Thyroid gland (tissue), 4 donors: ENCODE measurements at regions not wholly inside any gene's neighbourhood (a gene's known extent, or its start where the extent isn't known, plus 50 kb on each side); places are given as distances from the start of the nearest gene placed in this dataset.

Source experiments
- CTCF ChIP-seq, 6 experiments: fragments of 200-600 bp in 3 of 6; fragments of 450-650 bp in 3 of 6; sonication (generic) in 3 of 6; IDR thresholded peaks; one replicate each; pipeline ENCODE4 v1.5.1; 2016 to 2019; ENCODE audit warnings: antibody characterized with exemption in 6 of 6, mild to moderate bottlenecking in 2 of 6, inconsistent platforms in 1 of 6, moderate library complexity in 1 of 6
- POLR2A ChIP-seq, 2 donors: fragments of 450-650 bp; IDR thresholded peaks; one replicate each; pipeline ENCODE4 v1.6.1; 2017; ENCODE audit warnings: antibody characterized with exemption in 2 of 2, mild to moderate bottlenecking in 2 of 2, moderate library complexity in 1 of 2

DNA sequence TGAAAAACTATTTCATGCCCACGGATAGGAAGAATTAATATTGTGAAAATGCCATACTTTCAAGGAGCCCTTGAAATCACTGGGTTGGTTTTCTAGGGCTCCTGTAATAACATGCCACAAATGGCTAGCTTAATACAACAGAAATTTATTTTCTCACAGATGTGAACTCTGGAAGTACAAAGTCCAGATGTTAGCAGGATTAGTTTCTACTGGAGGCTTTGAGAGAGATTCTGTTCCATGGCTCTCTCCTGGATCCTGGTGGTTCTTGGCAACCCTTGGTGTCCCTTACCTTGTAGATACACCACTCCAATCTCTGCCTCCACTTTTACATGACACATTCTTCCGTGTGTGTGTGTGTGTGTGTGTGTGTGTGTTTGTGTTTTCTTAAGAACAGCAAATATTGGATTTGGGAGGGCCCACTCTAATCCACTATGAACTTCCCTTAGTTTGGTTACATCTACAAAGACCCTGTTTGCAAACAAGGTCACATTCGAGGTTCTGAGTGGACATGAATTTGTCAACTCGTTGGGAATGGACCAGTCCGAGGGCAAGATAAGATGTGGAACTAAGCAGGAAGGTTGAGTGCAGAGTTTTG, 381.1 kb downstream of the IPO8 start:
- TF ChIP-seq CTCF (IDR thresholded peaks at IDR 0.05) (no peak), POLR2A (IDR thresholded peaks at IDR 0.05) (no peak)
